ENCODE measurements at regions not wholly inside any gene's neighbourhood (a gene's known extent, or its start where the extent isn't known, plus 50 kb on each side); places are given as distances from the start of the nearest gene placed in this dataset.

GRCh38 chr1:29777522-29777921, 541.2 kb downstream of the PTPRU start:
- TF ChIP-seq CTCF (IDR thresholded peaks at IDR 0.05; ENCODE audit: borderline replicate concordance, insufficient read depth, low read depth, low read length) = no peak
- no peak overlapping the region for H3K4me3 ChIP-seq (ENCODE audit: low read depth, low read length)

GRCh38 chr1:29774355-29774754, 538.0 kb downstream of the PTPRU start:
- TF ChIP-seq CTCF (IDR thresholded peaks at IDR 0.05; ENCODE audit: borderline replicate concordance, insufficient read depth, low read depth, low read length) = no peak
- no peak overlapping the region for H3K4me3 ChIP-seq (ENCODE audit: low read depth, low read length)

- no peak overlapping the region for H3K4me3 ChIP-seq (ENCODE audit: low read depth, low read length)
- no peak for TF ChIP-seq CTCF (IDR thresholded peaks at IDR 0.05; ENCODE audit: borderline replicate concordance, insufficient read depth, low read depth, low read length)
Measured at GRCh38 chr1:29772584-29773100, 536.3 kb downstream of the PTPRU start.

GRCh38 chr1:29767769-29768425, 531.6 kb downstream of the PTPRU start:
- no peak overlapping the region for H3K4me3 ChIP-seq (ENCODE audit: low read depth, low read length)
- no peak for TF ChIP-seq CTCF (IDR thresholded peaks at IDR 0.05; ENCODE audit: borderline replicate concordance, insufficient read depth, low read depth, low read length)

- H3K4me3 ChIP-seq (ENCODE audit: low read depth, low read length) = no peak overlapping the region
- TF ChIP-seq CTCF (IDR thresholded peaks at IDR 0.05; ENCODE audit: borderline replicate concordance, insufficient read depth, low read depth, low read length) = no peak
Measured at GRCh38 chr1:29767088-29767685, 530.9 kb downstream of the PTPRU start.

- no peak for TF ChIP-seq CTCF (IDR thresholded peaks at IDR 0.05; ENCODE audit: borderline replicate concordance, insufficient read depth, low read depth, low read length)
- no peak overlapping the region for H3K4me3 ChIP-seq (ENCODE audit: low read depth, low read length)
Measured at GRCh38 chr1:29762635-29763034, 526.3 kb downstream of the PTPRU start.

Measured in GM12875 (cell line).